ENCODE measurements at regions not wholly inside any gene's neighbourhood (a gene's known extent, or its start where the extent isn't known, plus 50 kb on each side); places are given as distances from the start of the nearest gene placed in this dataset.

DNA sequence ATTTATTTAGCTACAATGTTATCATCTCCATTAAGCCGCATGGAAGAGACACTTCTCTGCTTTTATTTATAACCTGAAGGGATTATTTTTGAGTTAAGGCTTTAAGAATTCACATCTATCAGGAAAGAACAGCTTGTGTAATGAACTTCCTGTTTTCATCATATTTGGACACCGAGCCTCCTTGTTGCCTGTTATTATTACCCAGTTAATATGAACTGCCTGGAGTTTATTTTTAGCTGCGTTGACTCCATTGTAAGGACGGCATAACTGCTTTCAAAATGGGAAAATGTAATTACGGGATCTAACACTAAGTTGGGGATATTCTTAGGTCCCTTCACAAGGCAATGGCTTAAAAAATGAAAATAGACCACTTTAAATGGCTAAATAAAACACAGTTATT is 89.0 kb upstream of the NR4A3 start:
- no peak for DNase-seq (ENCODE audit: extremely low read depth, low read depth)

GRCh38 chr9:99735041-99735440 is 86.6 kb upstream of the NR4A3 start:
- DNase-seq (ENCODE audit: extremely low read depth, low read depth), result no peak

DNA sequence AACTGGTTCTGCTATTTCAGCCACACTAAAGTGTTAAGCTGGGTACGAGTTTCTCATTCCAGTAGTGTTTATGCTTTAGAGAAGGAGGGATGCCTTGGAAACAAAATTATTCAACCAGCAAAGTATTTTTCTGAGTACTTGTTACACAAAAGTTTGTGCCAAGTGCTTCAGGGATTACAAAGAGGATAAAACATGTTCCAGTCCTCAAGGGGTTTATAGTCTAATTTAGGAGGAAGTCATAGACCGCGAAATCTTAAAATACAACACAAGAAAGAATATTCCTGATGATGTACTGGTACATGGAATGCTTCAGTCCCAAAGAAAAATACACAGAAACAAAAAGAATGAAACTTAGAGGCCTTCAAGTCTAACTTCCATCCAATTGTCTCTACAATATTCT is 85.4 kb upstream of the NR4A3 start:
- no peak for DNase-seq (ENCODE audit: extremely low read depth, low read depth)

- DNase-seq (ENCODE audit: extremely low read depth, low read depth), result no peak
These were observed 84.0 kb upstream of the NR4A3 start for GRCh38 chr9:99737649-99738048.

GRCh38 chr9:99743006-99743405 is 78.7 kb upstream of the NR4A3 start:
- no peak for DNase-seq (ENCODE audit: extremely low read depth, low read depth)

GRCh38 chr9:99743455-99743854 is 78.2 kb upstream of the NR4A3 start:
- no peak for DNase-seq (ENCODE audit: extremely low read depth, low read depth)

DNA sequence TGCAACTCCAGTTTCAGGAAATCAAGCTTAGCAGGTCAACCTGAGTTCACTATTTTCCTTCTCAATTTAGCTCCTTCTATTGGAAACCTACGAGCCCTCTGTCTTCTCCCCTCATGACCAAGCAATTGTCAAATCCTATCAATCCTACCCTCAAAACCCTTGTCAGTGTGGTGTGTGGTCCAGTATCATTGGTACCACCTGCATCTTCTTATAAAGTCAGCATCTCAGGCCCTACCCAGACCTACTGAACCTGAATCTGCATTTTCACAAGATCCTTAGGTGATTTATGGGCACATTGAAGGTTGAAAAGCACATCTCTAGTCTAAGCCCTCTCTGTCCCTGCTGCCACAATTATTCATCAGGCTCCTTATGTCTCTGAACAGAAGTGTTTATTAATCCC is 77.6 kb upstream of the NR4A3 start:
- DNase-seq (ENCODE audit: extremely low read depth, low read depth), result no peak

DNA sequence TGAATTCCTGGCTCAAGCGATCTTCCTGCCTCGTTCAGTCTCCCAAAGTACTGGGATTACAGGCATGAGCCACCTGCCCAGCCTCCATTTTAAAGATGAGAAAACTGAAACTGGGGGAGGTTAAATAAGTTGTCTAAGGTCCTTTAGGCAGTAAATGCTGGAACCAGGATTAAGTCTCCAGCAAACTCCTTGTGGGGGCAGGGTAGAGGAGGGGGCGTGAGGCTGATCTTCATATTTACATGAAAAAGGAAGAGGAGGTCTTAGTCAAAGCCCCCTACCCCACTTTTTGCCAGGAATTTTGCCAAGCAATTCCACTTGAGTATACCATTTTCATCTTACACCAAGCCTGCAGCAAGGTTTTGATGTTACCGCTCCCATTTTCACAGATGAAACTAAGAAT is 76.6 kb upstream of the NR4A3 start:
- no peak for DNase-seq (ENCODE audit: extremely low read depth, low read depth)

GRCh38 chr9:99746406-99746805 is 75.3 kb upstream of the NR4A3 start:
- DNase-seq (ENCODE audit: extremely low read depth, low read depth), result no peak

- no peak for DNase-seq (ENCODE audit: extremely low read depth, low read depth)
These were observed 73.4 kb upstream of the NR4A3 start for GRCh38 chr9:99748266-99748665.

- DNase-seq (ENCODE audit: extremely low read depth, low read depth), result no peak
These were observed 73.0 kb upstream of the NR4A3 start for GRCh38 chr9:99748676-99749075.

DNA sequence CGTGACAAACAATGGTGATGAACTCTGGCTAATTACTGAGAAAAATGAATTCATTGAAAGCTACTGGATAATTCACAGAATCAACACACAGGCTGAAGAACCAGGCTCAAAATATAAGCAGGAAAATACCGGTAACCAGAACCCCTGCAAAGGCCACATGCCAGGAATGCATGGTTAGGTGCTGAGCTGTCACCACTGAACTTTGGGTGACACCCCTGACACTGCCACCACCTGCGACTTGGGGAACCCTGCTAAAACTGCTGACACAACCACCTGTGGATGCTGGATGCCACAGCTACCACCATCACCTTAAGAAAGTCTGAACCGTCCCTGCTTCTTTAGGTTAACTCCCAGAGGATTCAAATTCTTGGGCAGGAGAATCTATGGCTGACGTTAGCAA is 72.0 kb upstream of the NR4A3 start:
- no peak for DNase-seq (ENCODE audit: extremely low read depth, low read depth)

DNA sequence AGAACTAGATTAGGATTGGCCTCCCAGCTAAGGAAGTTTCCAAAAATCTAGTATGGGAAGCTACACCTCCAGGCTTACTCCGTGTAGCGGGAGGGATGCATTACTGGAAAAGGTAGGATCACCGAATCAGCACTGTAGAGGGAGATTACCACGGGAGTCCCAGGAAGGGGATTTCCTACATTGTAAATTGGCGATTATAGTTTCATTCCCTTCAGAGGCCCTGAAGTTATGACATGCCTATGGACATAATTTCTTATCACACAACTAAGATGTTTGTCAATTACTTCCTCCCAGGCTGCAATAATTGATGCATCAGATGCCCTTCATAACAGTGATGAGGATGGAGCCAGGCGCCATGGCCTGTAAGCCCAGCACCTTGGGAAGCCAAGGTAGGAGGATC is 71.2 kb upstream of the NR4A3 start:
- DNase-seq (ENCODE audit: extremely low read depth, low read depth), result no peak

GRCh38 chr9:99752417-99753109 is 69.1 kb upstream of the NR4A3 start:
- no peak for DNase-seq (ENCODE audit: extremely low read depth, low read depth)

- no peak for DNase-seq (ENCODE audit: extremely low read depth, low read depth)
These were observed 68.2 kb upstream of the NR4A3 start for GRCh38 chr9:99753436-99753835.

DNA sequence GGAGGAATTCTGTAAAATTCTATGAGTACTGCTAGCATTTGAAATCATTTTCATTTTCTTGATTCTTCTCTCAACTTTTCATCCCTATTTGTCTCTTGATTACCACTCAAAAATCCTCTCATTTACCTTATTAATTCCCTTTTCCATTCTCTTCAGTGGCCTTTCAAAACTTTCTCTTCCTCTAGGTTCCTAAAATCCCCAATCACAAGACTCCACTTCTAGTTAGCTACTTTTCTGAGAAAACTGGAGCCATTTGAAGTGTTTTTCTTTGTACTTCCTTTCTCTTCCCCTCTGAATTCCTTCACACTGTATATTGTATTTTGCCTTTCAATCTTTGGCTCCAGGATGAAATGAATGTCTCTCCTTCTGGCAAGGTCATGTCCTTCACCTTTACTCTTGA is 61.3 kb upstream of the NR4A3 start:
- DNase-seq (ENCODE audit: extremely low read depth, low read depth), result no peak

- no peak for DNase-seq (ENCODE audit: extremely low read depth, low read depth)
These were observed 59.2 kb upstream of the NR4A3 start for GRCh38 chr9:99762470-99762869.

Small RNAs in the stretch of these regions (small RNA-seq; reads per million reads assigned to genes)
- 0 reads per million in 2 experiments for gene AL137067.1
- gene AL137067.2, result 0 reads per million in 2 experiments
